ENCODE measurements at regions not wholly inside any gene's neighbourhood (a gene's known extent, or its start where the extent isn't known, plus 50 kb on each side); places are given as distances from the start of the nearest gene placed in this dataset.

GRCh38 chr13:44108331-44108858, 228.7 kb downstream of the LACC1 start:
- Histone ChIP-seq H4K20me1 (ENCODE audit: insufficient read depth, low read length) (no peaks in the 10 kb centered on the region), H3K4me2 (ENCODE audit: low read depth, low read length) (peak overlapping the region; percentile 34; the same call in 1 of the 2 replicates), H3K4me3 (replicated peaks in 1 of 3; ENCODE audit: insufficient read depth in 1 of 3, low read depth in 2 of 3, low read length in 3 of 3) (no peak overlapping the region), H2AFZ (ENCODE audit: low read length) (no peak overlapping the region), H3K79me2 (ENCODE audit: insufficient read depth, low read length) (no peaks in the 10 kb centered on the region), H3K9ac (ENCODE audit: insufficient read depth, low read depth, low read length) (no peak overlapping the region), H3K27ac (ENCODE audit: extremely low read length, insufficient read depth, low read length) (no peak overlapping the region), H3K4me1 (ENCODE audit: insufficient read depth, low read length) (peaks cover 35% of the 10 kb centered on the region), H3K27me3 (ENCODE audit: control insufficient read depth in 1 of 2, insufficient read depth in 2 of 2, low read length in 2 of 2) (no peaks in the 10 kb centered on the region), H3K36me3 (replicated peaks in 1 of 2; ENCODE audit: control insufficient read depth in 1 of 2, insufficient read depth in 2 of 2, low read length in 2 of 2) (no peaks in the 10 kb centered on the region), H3K9me3 (ENCODE audit: low read length) (no peaks in the 10 kb centered on the region)
- in situ Hi-C loops (cut with HindIII; ENCODE audit: extremely low pct_ligation_motif_present, low pct_unique_long_range_greater_than_20kb) (no loop called here), intact Hi-C loops (cut with micrococcal nuclease; ENCODE audit: unreplicated experiment) (no loop called here)
- ChIA-PET CTCF (ENCODE audit: low intra/inter-chr PET ratio, low total read pairs) (no interaction called here), POLR2A (no interaction called here)
- no TSS peak for BruUV-seq (replicated peaks)
- peak; percentile 57 for DNase-seq (ENCODE audit: low spot score)
- WGBS (ENCODE audit: low lambda C conversion rate), result 0% methylated on average over 2 of the region's 2 CpGs
- no peak for FAIRE-seq
- ATAC-seq, result peak; percentile 90
- TF ChIP-seq MZF1 (CRISPR knock-in tag; IDR thresholded peaks at IDR 0.05; ENCODE audit: borderline replicate concordance) (no peak), HOXA3 (CRISPR knock-in tag; IDR thresholded peaks at IDR 0.05) (no peak), NFE2L2 (IDR thresholded peaks at IDR 0.05; ENCODE audit: low read length) (no peak), SKI (IDR thresholded peaks at IDR 0.05; ENCODE audit: partially characterized antibody) (peak; percentile 70), ZNF326 (CRISPR knock-in tag; IDR thresholded peaks at IDR 0.05; ENCODE audit: borderline replicate concordance) (no peak), RFXAP (CRISPR knock-in tag; IDR thresholded peaks at IDR 0.05; ENCODE audit: borderline replicate concordance) (no peak), ATM (IDR thresholded peaks at IDR 0.05; ENCODE audit: borderline replicate concordance) (no peak), HOXA7 (CRISPR knock-in tag; IDR thresholded peaks at IDR 0.05) (no peak), ZNF101 (CRISPR knock-in tag; IDR thresholded peaks at IDR 0.05; ENCODE audit: borderline replicate concordance, low read depth) (no peak), ZNF501 (CRISPR knock-in tag; IDR thresholded peaks at IDR 0.05) (no peak), PBX2 (CRISPR knock-in tag; IDR thresholded peaks at IDR 0.05) (no peak), ARID3A (IDR thresholded peaks at IDR 0.05; ENCODE audit: low read depth, low read length) (peak; percentile 47; the same call in 1 of the 2 replicates), KLF11 (CRISPR knock-in tag; IDR thresholded peaks at IDR 0.05) (no peak), ZNF788 (CRISPR knock-in tag; IDR thresholded peaks at IDR 0.05; ENCODE audit: borderline replicate concordance) (no peak), TMF1 (CRISPR knock-in tag; IDR thresholded peaks at IDR 0.05; ENCODE audit: low read depth) (no peak), BATF2 (CRISPR knock-in tag; IDR thresholded peaks at IDR 0.05) (no peak), MXI1 (IDR thresholded peaks at IDR 0.05; ENCODE audit: borderline replicate concordance, low read depth, low read length) (peak; percentile 62; the same call in 1 of the 3 replicates), HHEX (CRISPR knock-in tag; IDR thresholded peaks at IDR 0.05) (no peak), TFAP4 (IDR thresholded peaks at IDR 0.05; ENCODE audit: borderline replicate concordance, low read depth) (peak; percentile 81; the same call in 1 of the 2 replicates)
